D721Med (cell line): ENCODE measurements at regions not wholly inside any gene's neighbourhood (a gene's known extent, or its start where the extent isn't known, plus 50 kb on each side); places are given as distances from the start of the nearest gene placed in this dataset.
"Not testable (repeated sequence)": the region's sequence is repeated elsewhere in the genome, so short reads cannot be mapped to it uniquely, and the experiment has no call there.

Source experiments
- DNase-seq: peaks from one replicate; pipeline ENCODE4 v3.0.0; 2011; ENCODE audit warnings: low spot score; ENCODE audit not compliant: insufficient read length
- FAIRE-seq: peaks from 2 replicates; lab custom pipeline; 2011; peaks lifted over from hg19 to GRCh38; lab: Jason Lieb, UNC
- CTCF ChIP-seq: IDR thresholded peaks from 2 replicates; pipeline ENCODE4 v1.5.1; 2012; ENCODE audit warnings: mild to moderate bottlenecking, control low read depth; ENCODE audit not compliant: insufficient read depth; ENCODE audit errors: missing control alignments

GRCh38 chr6:141401851-141402250, 730.9 kb upstream of the GJE1 start:
- FAIRE-seq, result no peak
- no peak for DNase-seq
- TF ChIP-seq CTCF, result no peak

- FAIRE-seq, result no peak
- TF ChIP-seq CTCF, result no peak
Measured at GRCh38 chr6:141401168-141401567, 731.6 kb upstream of the GJE1 start.

GRCh38 chr6:141398949-141399348, 733.8 kb upstream of the GJE1 start:
- no peak for DNase-seq
- no peak for FAIRE-seq
- TF ChIP-seq CTCF, result no peak

More at GRCh38 chr6:141401168-141401567, 731.6 kb upstream of the GJE1 start:
- DNase-seq, result no peak

- TF ChIP-seq CTCF, result no peak
Measured at GRCh38 chr6:141395443-141396008, 737.2 kb upstream of the GJE1 start.

GRCh38 chr6:141394565-141395051, 738.1 kb upstream of the GJE1 start:
- FAIRE-seq, result no peak
- TF ChIP-seq CTCF, result no peak
- DNase-seq, result no peak

More at GRCh38 chr6:141395443-141396008, 737.2 kb upstream of the GJE1 start:
- DNase-seq, result no peak
- no peak for FAIRE-seq

GRCh38 chr6:141394125-141394536, 738.6 kb upstream of the GJE1 start:
- FAIRE-seq (no peak), DNase-seq (no peak)
- TF ChIP-seq CTCF, result no peak

- TF ChIP-seq CTCF, result no peak
- FAIRE-seq (no peak), DNase-seq (no peak)
Measured at GRCh38 chr6:141393405-141394124, 739.2 kb upstream of the GJE1 start.

- not testable (repeated sequence) for FAIRE-seq
Measured at GRCh38 chr6:141391135-141391534, 741.6 kb upstream of the GJE1 start.

More at GRCh38 chr6:141391135-141391534, 741.6 kb upstream of the GJE1 start:
- not testable (repeated sequence) for DNase-seq
